ENCODE measurements at regions not wholly inside any gene's neighbourhood (a gene's known extent, or its start where the extent isn't known, plus 50 kb on each side); places are given as distances from the start of the nearest gene placed in this dataset.
A peak's percentile ranks its signal among the peaks of the same experiment; 100 is the strongest.
"Not testable (repeated sequence)": the region's sequence is repeated elsewhere in the genome, so short reads cannot be mapped to it uniquely, and the experiment has no call there.

DNA sequence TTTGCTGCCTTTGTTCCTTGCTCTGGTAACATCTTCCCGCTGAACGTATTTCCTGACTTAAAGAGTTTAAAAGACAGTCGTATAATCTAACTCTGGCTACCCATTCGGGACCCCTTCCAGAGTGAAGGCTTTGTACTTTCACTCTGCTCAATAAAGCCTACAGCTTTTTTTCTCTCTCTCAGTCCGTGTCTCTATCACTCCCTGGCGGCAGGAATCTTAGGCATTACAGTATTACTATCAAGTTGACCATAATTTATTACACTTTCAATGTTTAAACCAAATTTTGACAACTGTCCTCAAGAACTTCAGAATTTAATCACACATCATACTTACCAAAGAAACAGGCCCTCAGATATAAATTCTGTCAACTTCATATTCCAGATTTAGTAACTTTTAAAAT, 967.9 kb downstream of the FSCB start:
- DNase-seq = peak; percentile 23

- no peak for DNase-seq
Measured at GRCh38 chr14:43535231-43535838, 971.7 kb downstream of the FSCB start.

- DNase-seq = no peak
Measured at GRCh38 chr14:43532825-43533416, 974.2 kb downstream of the FSCB start.

- DNase-seq = no peak
Measured at GRCh38 chr14:43528321-43528720, 978.8 kb downstream of the FSCB start.

DNA sequence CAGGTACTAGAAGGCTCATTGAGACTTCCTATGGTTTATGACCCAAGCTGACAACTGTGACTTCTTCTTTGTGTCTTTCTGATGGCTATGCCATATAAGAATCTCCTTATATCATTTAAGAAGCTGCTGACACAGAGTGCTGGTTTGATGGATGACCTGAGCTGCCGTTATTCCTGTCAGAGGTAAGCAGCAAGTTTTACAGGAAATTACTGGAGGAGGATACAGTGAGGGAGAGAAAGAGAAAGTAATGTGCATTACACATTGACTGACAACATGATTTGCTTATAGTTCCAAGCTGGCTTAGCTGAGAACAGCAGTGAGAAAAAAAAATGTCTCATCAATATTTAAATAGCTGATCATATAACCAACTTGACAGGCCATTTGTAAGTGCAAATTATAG, 981.4 kb downstream of the FSCB start:
- DNase-seq = no peak

DNA sequence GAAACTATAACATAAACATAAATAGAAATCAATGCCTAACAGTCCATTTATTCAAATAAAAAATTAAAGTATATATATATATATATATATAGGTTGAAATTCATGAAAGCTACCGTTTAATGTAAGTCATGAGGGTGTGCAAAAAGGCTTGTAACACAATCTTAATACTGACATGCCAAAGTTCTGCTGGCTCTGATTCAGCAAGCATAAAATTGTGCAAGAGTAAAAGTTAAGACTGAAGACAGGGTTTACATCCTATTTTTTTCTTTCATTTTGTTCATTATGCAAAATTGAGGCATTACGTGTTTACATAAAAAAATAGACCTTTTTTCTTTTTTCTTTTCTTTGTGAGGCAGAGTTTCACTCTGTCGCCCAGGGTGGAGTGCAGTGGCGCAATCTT, 984.2 kb downstream of the FSCB start:
- no peak for DNase-seq

GRCh38 chr14:43522191-43522590, 984.9 kb downstream of the FSCB start:
- no peak for DNase-seq

DNA sequence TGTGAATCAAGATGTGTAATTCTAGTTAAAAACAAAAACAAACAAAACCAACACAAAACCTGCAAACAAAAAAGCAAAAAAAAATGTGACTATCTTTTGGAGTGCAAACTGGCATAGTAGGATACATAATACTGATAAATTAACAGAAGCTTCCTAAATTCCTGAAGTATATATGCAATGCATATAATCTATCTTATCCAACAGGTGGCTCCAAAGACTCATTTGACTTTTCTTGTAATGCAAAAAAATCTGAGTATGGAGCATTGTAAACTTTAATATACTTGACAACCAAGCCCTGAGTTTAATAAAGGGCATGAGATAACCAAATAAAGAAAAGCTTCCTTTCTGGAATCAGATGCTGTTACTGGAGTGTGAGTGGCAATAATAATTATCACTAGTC, 1003.6 kb downstream of the FSCB start:
- DNase-seq = no peak

DNA sequence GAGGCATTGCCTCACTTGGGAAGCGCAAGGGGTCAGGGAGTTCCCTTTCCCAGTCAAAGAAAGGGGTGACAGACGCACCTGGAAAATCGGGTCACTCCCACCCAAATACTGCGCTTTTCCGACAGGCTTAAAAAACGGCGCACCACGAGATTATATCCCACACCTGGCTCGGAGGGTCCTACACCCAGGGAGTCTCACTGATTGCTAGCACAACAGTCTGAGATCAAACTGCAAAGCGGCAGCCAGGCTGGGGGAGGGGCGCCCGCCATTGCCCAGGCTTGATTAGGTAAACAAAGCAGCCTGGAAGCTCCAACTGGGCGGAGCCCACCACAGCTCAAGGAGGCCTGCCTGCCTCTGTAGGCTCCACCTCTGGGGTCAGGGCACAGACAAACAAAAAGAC, 1014.7 kb downstream of the FSCB start:
- not testable (repeated sequence) for DNase-seq

- DNase-seq = no peak
Measured at GRCh38 chr14:43483415-43483814, 1023.7 kb downstream of the FSCB start.

- no peak for DNase-seq
Measured at GRCh38 chr14:43481864-43482263, 1025.2 kb downstream of the FSCB start.

- no peak for DNase-seq
Measured at GRCh38 chr14:43480976-43481375, 1026.1 kb downstream of the FSCB start.

- DNase-seq = no peak
Measured at GRCh38 chr14:43479596-43480195, 1027.4 kb downstream of the FSCB start.

DNA sequence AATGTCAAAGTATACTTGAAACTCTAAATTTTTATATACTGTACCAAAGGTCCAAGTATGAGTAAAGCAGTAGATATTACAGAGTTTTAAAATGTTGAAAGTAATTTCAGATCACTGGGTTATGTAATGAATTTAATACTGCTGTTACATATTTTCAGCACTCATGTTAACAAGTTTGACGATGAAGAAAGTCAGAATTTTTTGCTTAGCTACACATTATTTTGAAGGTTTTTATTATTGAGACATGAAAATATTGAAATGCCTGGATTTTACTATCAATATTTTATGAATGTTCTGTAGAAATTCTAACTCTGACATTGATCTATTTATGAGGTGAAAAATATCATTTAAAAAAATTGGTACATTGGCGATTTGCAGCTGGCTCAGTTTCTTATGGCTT, 1030.3 kb downstream of the FSCB start:
- no peak for DNase-seq

DNA sequence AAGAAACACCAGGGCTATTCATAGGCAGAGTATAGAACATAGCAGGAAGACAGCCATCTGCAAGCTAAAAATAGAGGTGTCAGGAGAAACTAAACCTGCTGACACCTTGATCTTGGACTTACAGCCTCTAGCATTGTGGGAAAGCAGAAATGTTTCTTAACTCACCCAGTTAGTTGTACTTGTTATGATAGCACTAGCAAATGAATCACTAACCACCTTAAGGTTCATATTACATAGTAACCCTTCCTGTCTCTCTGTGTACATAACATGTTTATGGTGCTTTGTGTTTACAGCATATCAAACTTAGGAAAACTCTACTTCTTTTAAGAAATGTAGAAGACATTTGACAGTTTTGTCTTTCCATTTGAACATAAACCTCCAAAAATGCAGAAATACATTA, 1031.3 kb downstream of the FSCB start:
- no peak for DNase-seq

- DNase-seq = no peak
Measured at GRCh38 chr14:43471595-43471994, 1035.5 kb downstream of the FSCB start.

- DNase-seq = no peak
Measured at GRCh38 chr14:43464968-43465367, 1042.1 kb downstream of the FSCB start.

- DNase-seq = no peak
Measured at GRCh38 chr14:43449291-43449690, 1057.8 kb downstream of the FSCB start.

- no peak for DNase-seq
Measured at GRCh38 chr14:43438056-43438455, 1069.0 kb downstream of the FSCB start.

GRCh38 chr14:43418324-43418723, 1088.8 kb downstream of the FSCB start:
- DNase-seq = no peak

- no peak for DNase-seq
Measured at GRCh38 chr14:43413084-43413483, 1094.0 kb downstream of the FSCB start.

DNA sequence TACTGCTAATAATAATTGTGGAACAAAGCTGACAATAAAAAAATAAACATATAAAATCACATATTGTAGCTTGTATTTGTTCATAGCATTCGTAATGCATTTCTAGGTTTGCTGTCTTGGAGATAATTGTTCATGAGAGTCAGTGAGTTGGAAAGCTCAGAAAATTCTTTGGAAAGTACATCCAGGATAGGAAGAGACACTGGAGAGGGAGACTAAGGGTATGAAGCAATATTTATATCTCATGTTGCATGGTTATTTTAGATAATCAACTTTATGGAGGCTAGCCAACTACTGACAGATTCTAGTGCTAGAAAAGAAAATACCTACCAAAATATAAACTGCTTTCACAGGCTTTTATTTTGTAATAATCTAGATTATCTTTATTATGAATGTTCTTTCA, 1095.2 kb downstream of the FSCB start:
- DNase-seq = peak; percentile 3

- no peak for DNase-seq
Measured at GRCh38 chr14:43410631-43411030, 1096.5 kb downstream of the FSCB start.

DNA sequence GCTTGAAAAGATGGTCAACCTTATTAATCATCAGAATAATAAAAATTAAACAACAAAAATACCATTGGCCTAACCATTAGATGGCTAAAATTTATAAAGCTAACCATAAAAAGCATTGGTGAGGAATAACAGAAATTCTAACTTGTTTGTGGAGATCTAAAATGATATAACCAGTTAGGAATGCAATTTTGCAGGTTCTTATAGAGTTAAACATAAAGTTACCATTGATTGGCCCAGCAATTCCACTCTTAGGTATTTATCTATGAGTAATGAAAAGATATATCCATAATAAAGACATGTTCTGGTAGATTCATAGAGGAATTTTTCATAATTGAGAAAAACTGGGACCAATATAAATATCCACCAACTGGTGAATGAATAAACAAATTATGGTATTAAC, 1098.6 kb downstream of the FSCB start:
- no peak for DNase-seq
